K562 (cell line): ENCODE measurements at regions not wholly inside any gene's neighbourhood (a gene's known extent, or its start where the extent isn't known, plus 50 kb on each side); places are given as distances from the start of the nearest gene placed in this dataset.

Source experiments
- ATAC-seq: fragments of 200-7000 bp; cut with Tn5 transposase; 3 replicates; pipeline ENCODE4 v1.9.1; 2020; ENCODE audit warnings: moderate library complexity
- BruUV-seq: library from RNA; stranded (reverse); fragments of 400-500 nt; replicated peaks from 2 replicates; lab custom pipeline; 2021; lab: Mats Ljungman, UMichigan
- CTCF ChIA-PET: fragments of 300-600 bp; formaldehyde crosslinking; extraction: SDS; loops from one replicate; lab custom pipeline; 2021; ENCODE audit warnings: low intra/inter-chr PET ratio; lab: Yijun Ruan, JAX
- POLR2A ChIA-PET: fragments of 300-600, 350-650 bp; sonication (Branson Sonifier 250); formaldehyde crosslinking; extraction: SDS; loops from one replicate; lab custom pipeline; 2021; ENCODE audit warnings: antibody characterized with exemption, inconsistent platforms; lab: Yijun Ruan, JAX
- DNase-seq, 4 experiments: peaks; one replicate each; pipeline versions ENCODE4 v3.0.0 to v3.0.0-alpha.2; 2011 to 2018; ENCODE audit warnings: low spot score in 3 of 4, mixed read lengths in 3 of 4; ENCODE audit errors: extremely low read depth in 1 of 4
- FAIRE-seq: peaks from 2 replicates; lab custom pipeline; 2011; peaks lifted over from hg19 to GRCh38; lab: Jason Lieb, UNC
- H2AFZ ChIP-seq: 2 replicates; pipeline ENCODE4 v1.6.0; 2011; ENCODE audit warnings: low read depth, low read length, control low read depth, inconsistent platforms
- H3K27ac ChIP-seq: fragments of 200-600 bp; 3 replicates; pipeline ENCODE4 v1.8.0; 2011; ENCODE audit warnings: low read depth, mild to moderate bottlenecking, control low read depth, inconsistent platforms, low read length, moderate library complexity, mixed read lengths; ENCODE audit errors: extremely low read depth
- H3K27me3 ChIP-seq, 2 experiments: fragments of 300-600 bp in 1 of 2; 2 replicates in 1 of 2; 3 replicates in 1 of 2; pipeline versions ENCODE4 v1.6.0 to v1.8.0; 2011; ENCODE audit warnings: inconsistent platforms in 2 of 2, low read length in 2 of 2, mild to moderate bottlenecking in 1 of 2, mixed read lengths in 1 of 2, moderate library complexity in 1 of 2; ENCODE audit not compliant: control insufficient read depth in 2 of 2, insufficient read depth in 2 of 2
- H3K36me3 ChIP-seq: fragments of 300-600 bp; 3 replicates; pipeline ENCODE4 v1.8.0; 2011; ENCODE audit warnings: mild to moderate bottlenecking, low read length, inconsistent platforms; ENCODE audit not compliant: control insufficient read depth, insufficient read depth
- H3K4me1 ChIP-seq, 2 experiments: fragments of 200-600 bp in 1 of 2; replicated peaks in 1 of 2; 2 replicates in 1 of 2; 3 replicates in 1 of 2; pipeline versions ENCODE4 v1.5.1 to v1.8.0; 2011; ENCODE audit warnings: inconsistent platforms in 2 of 2, low read length in 2 of 2, mild to moderate bottlenecking in 1 of 2, mixed read lengths in 1 of 2, moderate library complexity in 1 of 2; ENCODE audit not compliant: control insufficient read depth in 2 of 2, insufficient read depth in 2 of 2
- H3K4me2 ChIP-seq: 2 replicates; pipeline ENCODE4 v1.6.1; 2011; ENCODE audit warnings: low read length, control low read depth, inconsistent platforms, mixed read lengths; ENCODE audit not compliant: insufficient read depth
- H3K4me3 ChIP-seq: fragments of 200-600 bp; sonication (generic), shearing (Covaris generic); 2 replicates; pipeline ENCODE4 v1.5.1; 2016; ENCODE audit warnings: control low read depth, inconsistent platforms
- H3K79me2 ChIP-seq: fragments of 200-600 bp; 3 replicates; pipeline ENCODE4 v1.8.0; 2011; ENCODE audit warnings: low read length, inconsistent platforms; ENCODE audit not compliant: control insufficient read depth, insufficient read depth
- H3K9ac ChIP-seq, 2 experiments: 2 replicates each; pipeline versions ENCODE4 v1.6.0 to v1.6.1; 2011; ENCODE audit warnings: low read depth in 2 of 2, low read length in 2 of 2, control low read depth in 1 of 2, inconsistent platforms in 1 of 2, mild to moderate bottlenecking in 1 of 2, mixed read lengths in 1 of 2; ENCODE audit not compliant: insufficient read depth in 1 of 2
- H3K9me1 ChIP-seq: one replicate; pipeline ENCODE4 v1.6.0; 2011; ENCODE audit warnings: inconsistent platforms, mild to moderate bottlenecking, low read length, moderate library complexity; ENCODE audit not compliant: control insufficient read depth, insufficient read depth
- H3K9me3 ChIP-seq: replicated peaks from 2 replicates; pipeline ENCODE4 v1.5.1; 2011; ENCODE audit warnings: low read depth, low read length, inconsistent platforms; ENCODE audit not compliant: control insufficient read depth, insufficient read depth
- H4K20me1 ChIP-seq: replicated peaks from 2 replicates; pipeline ENCODE4 v1.6.1; 2011; ENCODE audit warnings: low read length, inconsistent platforms, mixed read lengths; ENCODE audit not compliant: control insufficient read depth, insufficient read depth
- DLX4 ChIP-seq: fragments of 250-450 bp; sonication (Bioruptor Pico); IDR thresholded peaks from 2 replicates; pipeline ENCODE4 v1.6.1; 2021; ENCODE audit warnings: mild to moderate bottlenecking
- ELK1 ChIP-seq: sonication (generic); formaldehyde crosslinking; IDR thresholded peaks from 2 replicates; pipeline ENCODE4 v1.8.1; 2022; ENCODE audit warnings: missing genetic modification reagents
- FOXJ2 ChIP-seq: fragments of 200-800 bp; sonication (Bioruptor generic); IDR thresholded peaks from 2 replicates; pipeline ENCODE4 v1.6.1; 2016; ENCODE audit warnings: missing genetic modification characterization, missing compliant biosample characterization
- KAT8 ChIP-seq: fragments of 450-650 bp; IDR thresholded peaks from 2 replicates; pipeline ENCODE4 v1.6.1; 2016; ENCODE audit warnings: low read depth, mild to moderate bottlenecking
- PBX2 ChIP-seq, 2 experiments: IDR thresholded peaks in 1 of 2; conservative IDR thresholded peaks in 1 of 2; 2 replicates each; pipeline ENCODE4 v1.6.1; 2016; ENCODE audit warnings: low read depth in 2 of 2, mild to moderate bottlenecking in 1 of 2, missing compliant biosample characterization in 1 of 2, missing genetic modification characterization in 1 of 2, moderate library complexity in 1 of 2
- WGBS: fragments of 100-300 bp; shearing (Covaris generic); methylation state at CpG from one replicate; pipeline ENCODE4 v1.1.6; 2016; ENCODE audit warnings: low coverage, mixed read lengths; ENCODE audit not compliant: insufficient coverage; ENCODE audit errors: missing lambda C conversion rate; 5-methylcytosine and 5-hydroxymethylcytosine counted together
- in situ Hi-C: fragments of 300-500 bp; cut with MboI; formaldehyde crosslinking; loops from 4 replicates; pipeline ENCODE4 v1.15.0; 2018; ENCODE audit warnings: inconsistent platforms, mixed read lengths
- intact Hi-C: fragments of 100-400 bp; cut with micrococcal nuclease; formaldehyde crosslinking; loops from 2 replicates; pipeline ENCODE4 v1.14.2; 2022

- no peak overlapping the region for H3K4me3 ChIP-seq
- CTCF ChIA-PET = interaction anchor here (1.3 kb wide), 1 partner anchor 446 kb away, joined by 4 read pairs; no protein-coding TSS in a partner anchor
Measured at GRCh38 chr5:53424686-53425615, 55.5 kb upstream of the FST start.

More at GRCh38 chr5:53424686-53425615, 55.5 kb upstream of the FST start:
- WGBS = 3% methylated on average over 9 of the region's 9 CpGs
- Histone ChIP-seq H3K9me1 (no peaks in the 10 kb centered on the region), H3K9ac (no peak overlapping the region), H4K20me1 (no peaks in the 10 kb centered on the region), H3K27me3 (peaks cover 0 to 2% of the 10 kb centered on the region in 2 experiments; a peak in 2 of 5 replicates), H3K27ac (no peak overlapping the region), H3K79me2 (no peaks in the 10 kb centered on the region), H2AFZ (peak overlapping the region; percentile 2; the same call in 1 of the 2 replicates), H3K9me3 (no peaks in the 10 kb centered on the region), H3K4me2 (no peak overlapping the region), H3K4me1 (peaks cover 0 to 18% of the 10 kb centered on the region in 2 experiments; a peak in 3 of 5 replicates), H3K36me3 (no peaks in the 10 kb centered on the region)
- intact Hi-C loops = loop anchor here (5.0 to 10.0 kb wide), 2 partner anchors 160 to 802 kb away; no protein-coding TSS in a partner anchor
- in situ Hi-C loops = loop anchor here (25.0 kb wide), 3 partner anchors 787 to 1462 kb away; no protein-coding TSS in a partner anchor
- POLR2A ChIA-PET = no interaction called here
- no peak for TF ChIP-seq PBX2 (CRISPR knock-in tag; IDR thresholded peaks at IDR 0.05; ENCODE audit: low read depth)
- TF ChIP-seq PBX2 (tag; conservative IDR thresholded peaks at IDR 0.05; ENCODE audit: low read depth) = peak; percentile 35; the same call in 1 of the 2 replicates
- TF ChIP-seq DLX4 = no peak
- TF ChIP-seq KAT8 = no peak
- no peak for TF ChIP-seq ELK1 (CRISPR knock-in tag)
- 0 out of 2 replicates have a peak, but pooled peaks have one; percentile 14 for TF ChIP-seq FOXJ2 (tag)
- BruUV-seq = no TSS peak
- DNase-seq = no peak
- no peak for FAIRE-seq
- ATAC-seq = no peak
